RWPE2 (cell line): ENCODE measurements at regions not wholly inside any gene's neighbourhood (a gene's known extent, or its start where the extent isn't known, plus 50 kb on each side); places are given as distances from the start of the nearest gene placed in this dataset.

Source experiments
- ATAC-seq: fragments of 200-7000 bp; cut with Tn5 transposase; 3 replicates; pipeline ENCODE4 v1.9.1; 2021; ENCODE audit warnings: low read depth
- DNase-seq: peaks from one replicate; pipeline ENCODE4 v3.0.0-alpha.2; 2020; ENCODE audit warnings: low spot score
- H3K27ac ChIP-seq: fragments of 450-650 bp; 2 replicates; pipeline ENCODE4 v1.5.1; 2017; ENCODE audit warnings: mild to moderate bottlenecking; ENCODE audit not compliant: poor library complexity, severe bottlenecking
- H3K27me3 ChIP-seq: fragments of 250-450 bp; sonication (Bioruptor Pico); 2 replicates; pipeline ENCODE4 v1.5.1; 2021; ENCODE audit warnings: mild to moderate bottlenecking, moderate library complexity; ENCODE audit not compliant: insufficient read depth, poor library complexity, severe bottlenecking
- H3K36me3 ChIP-seq: fragments of 250-450 bp; sonication (Bioruptor Pico); 2 replicates; pipeline ENCODE4 v1.5.1; 2020; ENCODE audit warnings: low read depth, mild to moderate bottlenecking, moderate library complexity
- H3K4me1 ChIP-seq: fragments of 250-450 bp; sonication (Bioruptor Pico); 2 replicates; pipeline ENCODE4 v1.5.1; 2021; ENCODE audit warnings: mild to moderate bottlenecking, moderate library complexity; ENCODE audit not compliant: insufficient read depth, poor library complexity, severe bottlenecking
- H3K4me3 ChIP-seq: fragments of 250-450 bp; sonication (Bioruptor Pico); 2 replicates; pipeline ENCODE4 v1.5.1; 2021; ENCODE audit warnings: mild to moderate bottlenecking, moderate library complexity; ENCODE audit not compliant: severe bottlenecking
- H3K9me3 ChIP-seq: fragments of 250-450 bp; sonication (Bioruptor Pico); 2 replicates; pipeline ENCODE4 v1.5.1; 2021; ENCODE audit warnings: mild to moderate bottlenecking, moderate library complexity; ENCODE audit not compliant: severe bottlenecking
- TF ChIP-seq, protein P1 (sequence below): fragments of 450-650 bp; IDR thresholded peaks from one replicate; pipeline ENCODE4 v1.5.1; 2017; ENCODE audit warnings: mild to moderate bottlenecking, moderate library complexity; ENCODE audit not compliant: poor library complexity, severe bottlenecking

DNA sequence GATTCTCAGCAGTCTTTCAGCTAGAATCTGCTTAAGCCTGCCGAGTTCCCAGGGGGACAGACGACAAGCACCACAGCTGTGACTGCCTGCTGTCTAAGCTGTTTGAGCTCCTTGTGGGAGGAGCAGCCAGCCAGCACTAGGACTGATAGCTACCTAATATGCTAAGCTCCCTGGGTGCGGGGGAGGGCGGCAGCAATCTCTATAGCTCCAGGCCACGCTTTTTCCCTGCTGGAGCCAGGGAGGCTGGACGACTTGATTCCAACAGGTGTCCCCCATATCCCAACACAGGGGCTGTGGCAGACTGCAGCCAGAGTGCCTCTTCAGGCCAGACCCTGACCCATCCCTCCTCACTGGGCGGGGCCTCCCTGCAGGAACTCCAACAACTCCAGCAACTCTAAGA, 134.1 kb upstream of the ARPP21 start:
- no peak overlapping the region for H3K4me3 ChIP-seq
- no peaks in the 10 kb centered on the region for H3K27me3 ChIP-seq
- DNase-seq (no peak), ATAC-seq (no peak)
- no peaks in the 10 kb centered on the region for H3K4me1 ChIP-seq
- no peaks in the 10 kb centered on the region for H3K36me3 ChIP-seq
- no peaks in the 10 kb centered on the region for H3K9me3 ChIP-seq
- H3K27ac ChIP-seq: no peak overlapping the region
- TF ChIP-seq, protein P1, sequence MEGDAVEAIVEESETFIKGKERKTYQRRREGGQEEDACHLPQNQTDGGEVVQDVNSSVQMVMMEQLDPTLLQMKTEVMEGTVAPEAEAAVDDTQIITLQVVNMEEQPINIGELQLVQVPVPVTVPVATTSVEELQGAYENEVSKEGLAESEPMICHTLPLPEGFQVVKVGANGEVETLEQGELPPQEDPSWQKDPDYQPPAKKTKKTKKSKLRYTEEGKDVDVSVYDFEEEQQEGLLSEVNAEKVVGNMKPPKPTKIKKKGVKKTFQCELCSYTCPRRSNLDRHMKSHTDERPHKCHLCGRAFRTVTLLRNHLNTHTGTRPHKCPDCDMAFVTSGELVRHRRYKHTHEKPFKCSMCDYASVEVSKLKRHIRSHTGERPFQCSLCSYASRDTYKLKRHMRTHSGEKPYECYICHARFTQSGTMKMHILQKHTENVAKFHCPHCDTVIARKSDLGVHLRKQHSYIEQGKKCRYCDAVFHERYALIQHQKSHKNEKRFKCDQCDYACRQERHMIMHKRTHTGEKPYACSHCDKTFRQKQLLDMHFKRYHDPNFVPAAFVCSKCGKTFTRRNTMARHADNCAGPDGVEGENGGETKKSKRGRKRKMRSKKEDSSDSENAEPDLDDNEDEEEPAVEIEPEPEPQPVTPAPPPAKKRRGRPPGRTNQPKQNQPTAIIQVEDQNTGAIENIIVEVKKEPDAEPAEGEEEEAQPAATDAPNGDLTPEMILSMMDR: no peak

DNA sequence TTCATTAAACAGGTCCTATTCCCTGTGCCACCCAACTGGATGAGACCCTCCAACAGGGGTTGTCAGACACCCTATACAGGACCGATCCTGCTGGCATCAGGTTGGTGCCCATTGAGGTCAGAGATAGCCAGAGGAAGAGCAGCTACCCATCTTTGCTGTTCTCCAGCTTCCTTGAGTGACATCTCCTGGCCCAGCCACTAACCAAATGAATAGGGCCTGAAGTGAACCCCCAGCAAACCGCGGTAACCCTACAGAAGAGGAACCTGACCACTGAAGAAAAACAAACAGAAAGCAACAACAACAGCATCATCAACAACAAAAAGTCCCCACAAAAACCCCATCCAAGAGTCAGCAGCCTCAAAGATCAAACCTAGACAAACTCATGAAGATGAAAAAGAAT, 133.6 kb upstream of the ARPP21 start:
- Histone ChIP-seq H3K36me3 (no peaks in the 10 kb centered on the region), H3K4me1 (no peaks in the 10 kb centered on the region), H3K27ac (no peak overlapping the region), H3K27me3 (no peaks in the 10 kb centered on the region), H3K9me3 (no peaks in the 10 kb centered on the region), H3K4me3 (no peak overlapping the region)
- TF ChIP-seq, protein P1: no peak
- ATAC-seq (no peak), DNase-seq (no peak)

DNA sequence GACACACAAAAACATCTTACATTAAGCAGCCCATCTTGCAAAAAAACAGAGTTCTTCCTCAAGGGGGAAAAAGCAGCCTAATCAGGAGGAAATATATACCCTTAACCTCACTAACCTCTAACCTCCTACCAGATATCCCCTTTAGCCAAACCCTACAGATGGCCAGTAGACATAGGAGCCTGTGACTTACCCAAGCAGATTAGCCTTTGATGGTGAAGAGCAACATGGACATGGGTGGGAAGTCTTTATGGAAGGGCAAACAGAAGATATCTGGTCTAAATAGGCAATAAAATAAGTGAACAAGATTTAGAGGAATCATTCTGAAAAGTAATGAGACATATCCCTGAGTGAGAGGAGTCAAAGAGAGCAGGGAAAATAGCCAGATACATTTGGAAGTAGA, 119.4 kb upstream of the ARPP21 start:
- Histone ChIP-seq H3K4me3 (no peak overlapping the region), H3K36me3 (no peaks in the 10 kb centered on the region), H3K27me3 (no peaks in the 10 kb centered on the region), H3K9me3 (no peaks in the 10 kb centered on the region), H3K27ac (no peak overlapping the region), H3K4me1 (no peaks in the 10 kb centered on the region)
- no peak for DNase-seq
- ATAC-seq: no peak
- TF ChIP-seq, protein P1: no peak

DNA sequence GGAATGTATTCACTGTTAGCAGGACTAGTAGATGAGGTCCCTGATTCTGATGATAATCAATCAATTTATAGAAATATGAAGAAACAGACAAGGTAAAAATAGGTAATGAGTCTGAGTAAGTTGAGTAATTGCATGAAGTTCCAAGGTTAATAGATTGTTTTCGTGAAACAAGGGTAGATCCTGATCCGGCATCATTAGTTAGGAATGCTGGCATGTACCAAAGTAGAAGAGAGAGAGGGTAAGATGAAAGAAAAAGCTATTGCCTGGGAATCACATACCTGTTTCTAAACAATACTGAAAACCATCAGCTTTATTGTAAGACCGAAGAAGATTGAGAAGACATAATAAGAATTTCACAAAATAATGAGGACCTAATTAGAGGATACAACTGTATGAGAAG, 118.1 kb upstream of the ARPP21 start:
- no peak overlapping the region for H3K4me3 ChIP-seq
- no peaks in the 10 kb centered on the region for H3K9me3 ChIP-seq
- H3K36me3 ChIP-seq: no peaks in the 10 kb centered on the region
- H3K4me1 ChIP-seq: no peaks in the 10 kb centered on the region
- no peaks in the 10 kb centered on the region for H3K27me3 ChIP-seq
- TF ChIP-seq, protein P1: no peak
- no peak overlapping the region for H3K27ac ChIP-seq
- ATAC-seq (no peak), DNase-seq (no peak)

DNA sequence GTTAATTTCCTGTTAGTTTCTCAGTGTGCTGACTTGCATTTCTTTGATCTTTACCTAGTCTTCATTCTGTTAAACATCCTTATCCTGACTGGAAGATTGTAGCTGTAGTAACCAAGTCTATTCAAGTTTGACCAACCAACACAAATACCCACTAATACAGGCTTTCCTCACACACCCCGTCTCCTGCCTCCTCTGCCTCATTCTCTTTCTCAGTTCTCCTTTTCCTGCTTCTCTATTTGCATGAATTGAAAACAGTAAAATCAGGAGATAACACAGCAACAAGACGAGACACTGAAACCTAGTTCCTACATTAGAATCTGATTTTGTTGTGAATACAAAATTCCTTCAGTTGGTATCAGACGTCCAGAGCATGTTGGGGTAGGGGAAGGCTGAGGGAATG, 116.9 kb upstream of the ARPP21 start:
- TF ChIP-seq, protein P1: no peak
- H3K9me3 ChIP-seq: no peaks in the 10 kb centered on the region
- peaks cover under 1% of the 10 kb centered on the region for H3K27me3 ChIP-seq
- no peak for DNase-seq
- no peak overlapping the region for H3K27ac ChIP-seq
- H3K4me3 ChIP-seq: no peak overlapping the region
- ATAC-seq: no peak
- H3K4me1 ChIP-seq: no peaks in the 10 kb centered on the region
- H3K36me3 ChIP-seq: no peaks in the 10 kb centered on the region
